Colon (tissue), 2 donors: ENCODE measurements at regions not wholly inside any gene's neighbourhood (a gene's known extent, or its start where the extent isn't known, plus 50 kb on each side); places are given as distances from the start of the nearest gene placed in this dataset.

Experiments used
- FAIRE-seq: peaks from 2 replicates; lab custom pipeline; 2012; peaks lifted over from hg19 to GRCh38; lab: Jason Lieb, UNC
- donor health status: control.
- donor health status: control.

- FAIRE-seq: no peak
Measured at GRCh38 chr1:55658917-55659316, 443.8 kb upstream of the USP24 start.

GRCh38 chr1:55654750-55655149 is 439.6 kb upstream of the USP24 start:
- no peak for FAIRE-seq

GRCh38 chr1:55654171-55654570 is 439.0 kb upstream of the USP24 start:
- no peak for FAIRE-seq

- no peak for FAIRE-seq
Measured at GRCh38 chr1:55650444-55650843, 435.3 kb upstream of the USP24 start.

- FAIRE-seq: no peak
Measured at GRCh38 chr1:55646181-55646580, 431.0 kb upstream of the USP24 start.

- FAIRE-seq: no peak
Measured at GRCh38 chr1:55645270-55645669, 430.1 kb upstream of the USP24 start.

- FAIRE-seq: no peak
Measured at GRCh38 chr1:55641947-55642346, 426.8 kb upstream of the USP24 start.

- no peak for FAIRE-seq
Measured at GRCh38 chr1:55640708-55641473, 425.7 kb upstream of the USP24 start.

- FAIRE-seq: no peak
Measured at GRCh38 chr1:55639526-55639925, 424.4 kb upstream of the USP24 start.

- no peak for FAIRE-seq
Measured at GRCh38 chr1:55639051-55639450, 423.9 kb upstream of the USP24 start.

- no peak for FAIRE-seq
Measured at GRCh38 chr1:55636696-55637095, 421.5 kb upstream of the USP24 start.

GRCh38 chr1:55635856-55636255 is 420.7 kb upstream of the USP24 start:
- FAIRE-seq: no peak

- no peak for FAIRE-seq
Measured at GRCh38 chr1:55634516-55634915, 419.4 kb upstream of the USP24 start.

GRCh38 chr1:55632906-55633305 is 417.7 kb upstream of the USP24 start:
- FAIRE-seq: no peak

GRCh38 chr1:55632058-55632457 is 416.9 kb upstream of the USP24 start:
- FAIRE-seq: no peak

GRCh38 chr1:55631509-55631908 is 416.3 kb upstream of the USP24 start:
- FAIRE-seq: no peak

GRCh38 chr1:55626326-55626725 is 411.2 kb upstream of the USP24 start:
- FAIRE-seq: no peak

GRCh38 chr1:55624766-55625165 is 409.6 kb upstream of the USP24 start:
- FAIRE-seq: no peak

GRCh38 chr1:55623311-55623710 is 408.1 kb upstream of the USP24 start:
- no peak for FAIRE-seq

GRCh38 chr1:55622074-55622473 is 406.9 kb upstream of the USP24 start:
- FAIRE-seq: no peak

GRCh38 chr1:55618199-55618598 is 403.0 kb upstream of the USP24 start:
- FAIRE-seq: no peak

- no peak for FAIRE-seq
Measured at GRCh38 chr1:55617288-55617982, 402.3 kb upstream of the USP24 start.

GRCh38 chr1:55612988-55613387 is 397.8 kb upstream of the USP24 start:
- no peak for FAIRE-seq

- FAIRE-seq: no peak
Measured at GRCh38 chr1:55611123-55611522, 396.0 kb upstream of the USP24 start.
